ENCODE measurements at regions not wholly inside any gene's neighbourhood (a gene's known extent, or its start where the extent isn't known, plus 50 kb on each side); places are given as distances from the start of the nearest gene placed in this dataset.

DNA sequence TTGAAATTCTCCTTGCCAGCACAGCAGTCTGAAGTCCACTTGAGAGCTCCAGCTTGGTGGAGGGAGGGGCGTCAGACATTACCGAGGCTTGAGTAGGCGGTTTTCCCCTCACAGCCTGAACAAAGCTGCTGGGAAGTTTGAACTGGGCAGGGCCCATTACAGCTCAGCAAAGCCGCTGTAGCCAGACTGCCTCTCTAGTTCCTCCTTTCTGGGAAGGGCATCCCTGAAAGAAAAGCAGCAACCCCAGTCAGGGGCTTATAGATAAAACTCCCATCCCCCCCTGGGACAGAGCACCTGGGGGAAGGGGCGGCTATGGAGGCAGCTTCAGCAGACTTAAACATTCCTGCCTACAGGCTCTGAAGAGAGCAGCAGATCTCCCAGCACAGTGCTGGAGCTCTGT lies 325.3 kb downstream of the GJA1 start:
- TF ChIP-seq RAD21 (conservative IDR thresholded peaks at IDR 0.05 in 1 of 2, IDR thresholded peaks at IDR 0.05 in 1 of 2), result no peak
- no peak for TF ChIP-seq POLR2A (IDR thresholded peaks at IDR 0.05; ENCODE audit: low read length)
- TF ChIP-seq, protein P1, sequence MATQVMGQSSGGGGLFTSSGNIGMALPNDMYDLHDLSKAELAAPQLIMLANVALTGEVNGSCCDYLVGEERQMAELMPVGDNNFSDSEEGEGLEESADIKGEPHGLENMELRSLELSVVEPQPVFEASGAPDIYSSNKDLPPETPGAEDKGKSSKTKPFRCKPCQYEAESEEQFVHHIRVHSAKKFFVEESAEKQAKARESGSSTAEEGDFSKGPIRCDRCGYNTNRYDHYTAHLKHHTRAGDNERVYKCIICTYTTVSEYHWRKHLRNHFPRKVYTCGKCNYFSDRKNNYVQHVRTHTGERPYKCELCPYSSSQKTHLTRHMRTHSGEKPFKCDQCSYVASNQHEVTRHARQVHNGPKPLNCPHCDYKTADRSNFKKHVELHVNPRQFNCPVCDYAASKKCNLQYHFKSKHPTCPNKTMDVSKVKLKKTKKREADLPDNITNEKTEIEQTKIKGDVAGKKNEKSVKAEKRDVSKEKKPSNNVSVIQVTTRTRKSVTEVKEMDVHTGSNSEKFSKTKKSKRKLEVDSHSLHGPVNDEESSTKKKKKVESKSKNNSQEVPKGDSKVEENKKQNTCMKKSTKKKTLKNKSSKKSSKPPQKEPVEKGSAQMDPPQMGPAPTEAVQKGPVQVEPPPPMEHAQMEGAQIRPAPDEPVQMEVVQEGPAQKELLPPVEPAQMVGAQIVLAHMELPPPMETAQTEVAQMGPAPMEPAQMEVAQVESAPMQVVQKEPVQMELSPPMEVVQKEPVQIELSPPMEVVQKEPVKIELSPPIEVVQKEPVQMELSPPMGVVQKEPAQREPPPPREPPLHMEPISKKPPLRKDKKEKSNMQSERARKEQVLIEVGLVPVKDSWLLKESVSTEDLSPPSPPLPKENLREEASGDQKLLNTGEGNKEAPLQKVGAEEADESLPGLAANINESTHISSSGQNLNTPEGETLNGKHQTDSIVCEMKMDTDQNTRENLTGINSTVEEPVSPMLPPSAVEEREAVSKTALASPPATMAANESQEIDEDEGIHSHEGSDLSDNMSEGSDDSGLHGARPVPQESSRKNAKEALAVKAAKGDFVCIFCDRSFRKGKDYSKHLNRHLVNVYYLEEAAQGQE (IDR thresholded peaks at IDR 0.05), result no peak
- TF ChIP-seq CBX8 (IDR thresholded peaks at IDR 0.05), result no peak
- TF ChIP-seq, protein P2, sequence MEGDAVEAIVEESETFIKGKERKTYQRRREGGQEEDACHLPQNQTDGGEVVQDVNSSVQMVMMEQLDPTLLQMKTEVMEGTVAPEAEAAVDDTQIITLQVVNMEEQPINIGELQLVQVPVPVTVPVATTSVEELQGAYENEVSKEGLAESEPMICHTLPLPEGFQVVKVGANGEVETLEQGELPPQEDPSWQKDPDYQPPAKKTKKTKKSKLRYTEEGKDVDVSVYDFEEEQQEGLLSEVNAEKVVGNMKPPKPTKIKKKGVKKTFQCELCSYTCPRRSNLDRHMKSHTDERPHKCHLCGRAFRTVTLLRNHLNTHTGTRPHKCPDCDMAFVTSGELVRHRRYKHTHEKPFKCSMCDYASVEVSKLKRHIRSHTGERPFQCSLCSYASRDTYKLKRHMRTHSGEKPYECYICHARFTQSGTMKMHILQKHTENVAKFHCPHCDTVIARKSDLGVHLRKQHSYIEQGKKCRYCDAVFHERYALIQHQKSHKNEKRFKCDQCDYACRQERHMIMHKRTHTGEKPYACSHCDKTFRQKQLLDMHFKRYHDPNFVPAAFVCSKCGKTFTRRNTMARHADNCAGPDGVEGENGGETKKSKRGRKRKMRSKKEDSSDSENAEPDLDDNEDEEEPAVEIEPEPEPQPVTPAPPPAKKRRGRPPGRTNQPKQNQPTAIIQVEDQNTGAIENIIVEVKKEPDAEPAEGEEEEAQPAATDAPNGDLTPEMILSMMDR (IDR thresholded peaks at IDR 0.05), result no peak
- TF ChIP-seq EP300 (IDR thresholded peaks at IDR 0.05), result no peak
- no peak for TF ChIP-seq KDM1A (IDR thresholded peaks at IDR 0.05; ENCODE audit: low read depth)

All from A549 (cell line).